Germinal center (tissue), 1 donor: ENCODE measurements at regions not wholly inside any gene's neighbourhood (a gene's known extent, or its start where the extent isn't known, plus 50 kb on each side); places are given as distances from the start of the nearest gene placed in this dataset.
"Not testable (repeated sequence)": the region's sequence is repeated elsewhere in the genome, so short reads cannot be mapped to it uniquely, and the experiment has no call there.

Source experiments
- DNase-seq: peaks from one replicate; pipeline ENCODE4 v3.0.0; 2012; ENCODE audit warnings: mixed read lengths, low spot score

DNA sequence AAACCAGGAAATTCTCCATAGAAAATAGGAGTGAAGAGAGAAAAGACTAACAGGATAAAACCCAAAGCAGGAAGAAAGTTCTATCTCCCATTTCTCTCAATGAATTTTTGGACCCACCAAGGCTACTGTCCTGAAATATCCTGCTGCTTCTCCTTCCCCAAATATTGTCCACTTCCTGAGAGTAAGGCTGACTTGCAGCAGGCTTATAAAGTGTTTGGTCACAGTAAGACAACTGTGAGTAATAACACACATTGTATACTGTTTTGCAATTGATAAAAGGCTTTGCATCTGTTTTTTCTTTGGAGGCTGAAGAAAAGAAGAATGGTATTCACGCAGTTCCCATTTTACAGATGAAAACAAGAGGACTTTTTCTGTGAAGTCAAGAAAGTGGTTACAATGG, 52.8 kb downstream of the FOXD4L6 start:
- DNase-seq = not testable (repeated sequence)

DNA sequence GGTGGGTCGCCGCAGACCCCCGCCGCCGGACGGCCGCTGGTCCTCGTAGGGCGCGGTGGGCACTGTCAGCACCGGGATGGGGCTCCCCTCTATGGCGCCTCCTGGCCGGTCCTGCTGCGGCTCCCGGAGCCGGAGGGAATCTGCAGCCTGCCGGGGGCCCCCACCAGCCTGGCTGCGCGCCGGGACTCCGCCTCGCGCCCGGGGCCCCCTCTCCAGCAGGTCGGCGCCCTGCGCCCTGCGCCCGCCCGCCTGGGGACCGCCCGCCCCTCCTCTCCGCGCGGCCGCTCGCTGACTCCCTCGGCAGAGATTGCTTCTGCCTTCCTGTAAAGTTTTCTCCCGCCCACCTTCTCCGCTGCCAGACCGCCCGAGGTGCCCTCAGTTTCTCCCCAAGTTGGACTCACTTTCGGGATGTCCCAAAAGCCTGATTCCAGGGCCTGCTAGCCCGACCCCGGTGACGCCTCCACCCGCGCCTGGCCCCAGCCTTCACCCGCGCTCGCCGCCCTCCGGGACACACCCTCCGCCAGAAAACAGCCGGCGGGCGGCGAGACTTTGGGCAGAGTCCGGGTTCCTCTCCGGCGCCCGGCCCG, 54.0 kb downstream of the FOXD4L6 start:
- DNase-seq = peak; percentile 14

DNA sequence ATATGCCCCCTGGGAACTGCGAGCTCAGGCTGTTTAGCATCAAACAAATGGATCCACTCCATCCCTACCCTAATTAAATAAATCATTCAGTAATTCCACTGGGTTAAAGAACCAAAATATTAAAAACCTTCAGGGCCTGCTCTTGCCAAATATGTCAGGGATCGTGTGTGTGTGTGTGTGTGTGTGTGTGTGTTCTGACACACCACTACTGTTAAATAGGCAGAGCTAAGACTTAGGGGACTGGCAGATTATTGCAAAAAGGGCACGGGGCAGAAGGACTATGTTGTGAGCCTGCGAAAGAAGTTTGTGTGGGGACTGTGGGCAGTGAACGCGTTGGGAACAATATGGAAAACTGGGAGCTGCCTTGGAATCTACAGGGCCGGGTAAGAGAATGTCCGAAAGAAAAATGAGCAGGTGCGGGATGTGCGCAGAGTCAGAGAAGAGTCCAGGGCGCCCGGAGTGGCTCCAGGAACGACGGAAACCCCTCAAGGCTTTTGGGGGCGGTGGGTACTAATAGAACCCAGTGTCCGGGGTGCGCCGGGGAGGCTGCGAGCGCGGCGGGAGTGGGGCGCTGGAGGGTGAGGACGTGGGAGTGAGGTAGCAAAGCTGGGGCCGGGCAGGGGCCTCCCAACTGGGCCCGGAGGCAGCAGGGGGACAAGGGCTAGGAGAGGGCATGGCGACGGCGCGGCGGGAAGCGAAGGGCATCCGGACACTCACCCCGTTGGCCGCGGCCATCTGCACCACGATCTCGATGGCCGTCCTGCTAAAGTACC, 54.8 kb downstream of the FOXD4L6 start:
- not testable (repeated sequence) for DNase-seq

DNA sequence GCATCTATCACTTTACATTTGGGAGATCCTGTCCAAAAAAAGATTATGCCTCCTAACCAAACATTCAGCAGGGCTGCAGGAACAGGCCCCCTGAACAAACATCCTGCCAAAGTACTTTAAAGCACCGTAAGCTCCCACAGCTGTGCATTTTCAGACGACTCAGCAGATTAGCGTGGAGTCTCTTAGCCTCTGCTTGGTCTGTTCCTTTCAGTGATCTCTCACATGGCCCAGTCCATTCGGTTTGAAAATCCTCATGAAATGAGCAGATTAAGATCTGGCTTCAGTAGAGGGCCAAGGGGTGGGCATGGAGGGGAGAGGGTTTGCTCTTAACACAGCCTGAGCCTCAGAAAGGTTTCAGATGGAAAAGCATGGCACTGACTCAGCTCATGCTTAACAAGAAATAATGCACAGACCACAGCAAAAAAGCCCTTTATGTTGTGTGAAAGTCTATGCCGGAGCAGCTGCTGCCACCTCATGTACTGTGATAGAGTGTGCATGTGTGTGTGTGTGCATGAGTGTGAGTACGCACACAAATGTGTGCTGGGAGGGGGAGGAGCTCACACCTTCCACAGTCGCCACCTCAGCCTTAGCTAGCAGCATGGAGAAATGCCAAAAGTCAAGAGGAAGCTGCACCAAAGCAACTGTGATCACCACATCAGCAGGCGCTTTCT, 64.2 kb downstream of the FOXD4L6 start:
- not testable (repeated sequence) for DNase-seq

DNA sequence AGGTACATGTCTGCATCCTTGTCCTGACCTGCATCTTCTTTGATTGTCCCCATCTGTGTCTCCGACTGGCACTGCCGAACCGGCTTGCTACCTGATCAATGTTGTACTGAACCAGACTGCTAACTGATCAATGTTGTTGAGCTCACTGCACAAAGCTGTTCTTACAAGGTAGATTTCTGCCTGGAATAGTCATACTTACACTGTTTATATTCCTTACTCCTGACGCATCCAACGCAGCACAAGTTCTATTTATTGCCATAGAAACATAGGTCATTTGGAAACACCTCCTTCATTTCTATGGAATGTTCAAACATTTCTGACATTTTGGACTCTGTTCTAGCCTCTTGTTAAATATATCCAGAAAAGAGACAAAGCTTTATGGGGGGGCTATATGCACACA, 65.2 kb downstream of the FOXD4L6 start:
- not testable (repeated sequence) for DNase-seq

DNA sequence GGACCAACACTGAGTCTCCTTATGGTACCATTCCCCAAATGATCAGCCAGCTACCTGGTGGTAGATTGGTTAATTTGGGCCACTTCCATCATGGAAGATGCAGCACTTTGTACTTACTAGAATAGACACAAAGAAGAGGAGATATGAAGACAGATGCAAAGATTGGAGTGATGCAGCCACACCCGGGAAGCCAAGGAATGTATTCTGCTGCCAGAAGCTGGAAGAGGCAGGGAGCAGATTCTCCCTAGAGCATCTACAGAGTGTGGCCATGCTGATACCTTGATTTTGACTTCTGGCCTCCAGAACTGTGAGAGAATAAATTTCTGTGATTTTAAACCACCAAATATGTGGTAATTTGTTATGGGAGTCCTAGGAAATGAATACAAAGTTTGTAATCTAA, 68.9 kb downstream of the FOXD4L6 start:
- not testable (repeated sequence) for DNase-seq

DNA sequence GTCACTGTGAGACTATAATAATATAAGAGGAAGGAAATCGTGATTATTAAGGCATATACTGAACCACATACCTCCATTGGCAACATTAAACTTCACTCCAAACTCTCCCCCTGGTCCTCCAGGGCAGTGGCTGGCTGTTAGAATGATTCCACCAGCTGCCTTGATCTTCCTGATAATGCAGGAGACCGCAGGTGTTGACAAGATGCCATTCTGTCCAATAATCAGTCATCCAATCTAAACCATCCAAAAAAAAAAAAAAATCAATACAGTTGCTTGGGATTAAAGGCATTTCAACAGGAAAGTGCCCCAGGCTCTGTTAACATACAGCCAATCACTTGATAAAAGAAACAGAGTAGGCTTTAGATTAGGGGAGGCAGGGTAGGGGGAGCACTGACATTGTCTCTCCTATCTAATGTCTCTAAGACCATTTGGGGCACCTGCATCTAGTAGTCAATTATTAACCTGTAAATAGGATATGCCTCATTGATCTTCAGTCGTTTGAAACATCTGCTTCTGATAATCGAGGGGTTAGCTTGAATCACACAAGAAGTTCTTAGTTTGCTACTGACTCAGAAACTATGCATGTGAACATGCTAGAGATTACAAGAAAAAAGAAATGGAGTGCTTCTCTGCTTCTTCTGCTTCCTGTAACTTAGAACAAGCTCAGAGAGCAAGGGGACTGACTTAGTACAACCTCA, 74.7 kb downstream of the FOXD4L6 start:
- DNase-seq = not testable (repeated sequence)

DNA sequence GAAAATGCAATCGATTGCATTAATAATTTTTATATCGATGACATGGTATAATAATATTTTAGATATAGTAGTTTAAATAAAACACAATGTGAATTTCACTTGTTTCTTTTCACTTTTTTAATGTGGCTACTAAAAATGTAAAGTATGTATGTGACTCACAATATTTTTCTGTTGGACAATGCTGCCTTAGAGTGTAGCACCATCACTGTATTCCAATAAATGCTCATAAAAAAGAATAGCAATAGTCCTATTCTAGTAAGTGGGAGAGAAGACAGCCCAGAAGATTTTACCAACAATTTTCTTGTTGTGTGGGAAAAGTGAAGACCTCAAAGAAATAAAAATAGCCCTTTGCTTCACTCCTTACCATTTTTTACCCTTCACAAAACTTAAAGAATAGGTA, 79.8 kb downstream of the FOXD4L6 start:
- not testable (repeated sequence) for DNase-seq

DNA sequence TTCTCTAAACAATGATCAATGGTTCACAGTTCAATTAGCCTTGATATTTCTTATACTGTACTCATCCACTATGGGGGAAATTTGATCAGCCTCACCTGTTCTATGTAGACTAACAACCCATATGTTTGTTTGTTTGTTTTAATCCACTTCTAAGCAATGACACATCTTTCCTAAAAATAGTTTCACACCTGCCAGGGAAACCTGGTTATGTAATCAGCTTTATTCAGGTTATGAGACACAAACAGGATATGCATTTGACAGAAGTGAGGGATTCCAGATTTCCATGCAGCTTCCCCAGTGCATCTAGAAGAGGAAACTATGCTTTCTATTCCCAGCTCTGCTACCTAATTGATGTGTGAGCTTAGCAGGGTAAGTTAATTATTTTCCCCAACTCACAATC, 80.7 kb downstream of the FOXD4L6 start:
- not testable (repeated sequence) for DNase-seq

DNA sequence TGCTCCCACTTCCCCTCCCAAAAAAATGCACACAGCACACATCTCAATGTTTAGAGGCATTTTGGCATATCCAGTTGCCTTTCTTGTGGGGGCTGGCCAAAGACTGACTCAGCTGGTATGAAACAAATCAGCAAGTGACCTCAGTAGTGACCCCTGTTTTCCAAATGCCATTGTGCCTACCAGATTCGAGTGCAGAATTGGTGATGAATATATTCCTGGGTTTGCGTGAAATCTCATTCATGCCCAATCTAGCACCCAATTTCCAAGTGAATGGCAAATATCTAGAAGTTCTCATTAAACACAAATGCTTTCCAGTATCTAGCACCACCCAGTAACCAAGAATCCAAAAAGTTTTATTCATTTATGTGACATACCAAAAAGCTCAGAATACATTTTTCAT, 83.6 kb downstream of the FOXD4L6 start:
- not testable (repeated sequence) for DNase-seq

DNA sequence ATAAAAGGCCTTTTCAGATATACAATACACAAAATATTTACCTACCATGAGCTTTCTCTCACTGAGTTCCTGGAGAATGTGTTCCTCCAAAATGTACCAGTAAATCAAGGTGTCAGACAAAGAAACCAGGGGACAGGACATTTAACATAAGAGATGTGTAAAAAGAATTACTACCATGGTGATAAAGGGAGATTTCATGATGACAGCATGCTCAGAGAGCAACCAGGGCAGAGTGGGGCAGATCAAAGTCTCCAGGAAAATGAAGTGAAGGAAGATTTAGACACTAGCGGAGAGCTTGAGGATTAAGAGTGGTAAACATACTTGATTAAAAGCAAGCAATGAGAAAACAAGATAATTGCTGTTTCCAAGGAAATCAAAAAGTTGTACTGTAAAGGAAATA, 85.0 kb downstream of the FOXD4L6 start:
- not testable (repeated sequence) for DNase-seq

DNA sequence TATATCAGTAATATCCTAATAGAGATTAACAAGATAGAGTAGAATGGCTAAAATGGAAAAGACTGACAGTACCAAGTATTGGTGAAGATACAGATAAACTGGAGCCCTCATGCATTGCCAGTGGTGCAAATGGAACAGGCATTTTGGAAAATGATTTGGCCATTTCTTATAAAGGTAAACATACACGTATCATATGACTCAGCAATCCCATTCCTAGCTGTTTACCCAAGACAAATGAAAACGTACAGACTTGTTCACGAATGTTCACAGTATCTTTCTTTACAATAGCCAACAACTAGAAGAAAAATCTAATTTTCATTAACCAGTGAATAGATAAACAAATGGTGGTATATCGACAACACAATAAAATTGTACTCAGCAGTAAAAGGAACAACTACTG, 86.4 kb downstream of the FOXD4L6 start:
- not testable (repeated sequence) for DNase-seq

DNA sequence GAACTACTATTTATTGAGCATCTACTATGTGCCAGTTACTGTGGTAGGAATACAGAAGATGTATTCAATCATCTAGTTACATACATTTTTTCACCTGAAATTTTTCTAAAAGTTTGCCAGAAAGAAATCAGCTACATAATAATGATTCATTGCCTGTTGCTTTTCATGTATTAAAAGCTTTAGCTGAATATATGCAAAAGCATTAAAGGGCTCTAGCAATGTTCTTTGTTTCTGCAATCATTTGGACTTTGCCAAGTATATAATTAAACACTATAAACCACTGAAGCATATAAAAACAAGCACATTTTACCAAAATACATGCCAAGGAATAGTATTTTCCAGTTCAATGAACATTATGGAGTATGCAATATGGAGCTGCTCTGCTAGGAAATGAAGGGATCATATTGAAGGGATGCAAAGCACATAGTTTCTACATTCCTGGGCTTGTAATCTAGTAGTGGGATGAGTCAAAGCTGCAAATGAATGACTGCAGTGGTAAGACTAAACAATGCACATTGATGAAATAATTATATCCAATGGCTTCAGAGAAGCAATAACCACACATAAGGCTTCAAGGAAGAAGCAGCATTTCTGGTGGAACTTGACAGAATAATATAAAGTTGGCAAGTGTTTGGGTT, 87.7 kb downstream of the FOXD4L6 start:
- not testable (repeated sequence) for DNase-seq

DNA sequence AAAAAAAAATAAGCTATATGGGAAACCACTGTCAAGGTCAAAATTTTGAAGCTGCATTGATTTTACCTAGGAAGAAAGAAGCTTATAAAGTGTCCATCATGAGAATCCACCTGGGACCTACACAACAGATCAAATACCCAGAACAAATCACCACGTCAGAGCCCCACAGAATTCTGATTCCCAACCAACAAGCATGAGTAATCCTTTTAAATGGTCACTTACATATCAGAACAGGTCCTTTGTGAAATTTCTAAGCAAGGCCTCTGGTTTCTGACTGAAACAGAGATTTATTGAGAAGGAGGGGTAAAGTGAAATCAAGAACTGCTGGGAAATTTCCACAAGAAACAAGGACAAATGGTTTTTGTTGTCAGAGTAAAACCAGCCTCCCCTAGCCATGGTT, 93.2 kb downstream of the FOXD4L6 start:
- DNase-seq = not testable (repeated sequence)

DNA sequence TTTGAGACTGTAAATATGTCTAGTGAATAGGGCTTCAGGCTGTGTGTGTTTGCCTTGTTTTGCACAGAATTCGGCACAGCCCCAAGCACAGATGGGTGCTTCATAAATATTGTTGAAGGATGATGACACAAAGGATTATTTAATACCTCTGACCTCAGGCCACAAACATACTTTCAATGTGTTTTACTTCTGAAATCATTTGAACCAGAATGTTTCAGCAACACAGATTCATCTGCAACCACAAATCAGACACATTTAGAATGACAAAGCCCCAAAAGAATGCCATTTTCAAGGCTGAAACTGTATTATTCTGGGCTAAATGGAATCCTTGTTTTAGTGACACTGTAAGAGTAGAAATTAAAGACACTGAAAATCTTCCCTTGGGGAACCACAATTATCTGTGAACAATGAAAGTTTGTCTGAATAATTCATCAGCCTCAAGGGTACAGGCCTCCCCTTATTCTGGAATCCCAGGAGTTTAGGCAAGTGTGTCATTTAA, 93.7 kb downstream of the FOXD4L6 start:
- DNase-seq = not testable (repeated sequence)

DNA sequence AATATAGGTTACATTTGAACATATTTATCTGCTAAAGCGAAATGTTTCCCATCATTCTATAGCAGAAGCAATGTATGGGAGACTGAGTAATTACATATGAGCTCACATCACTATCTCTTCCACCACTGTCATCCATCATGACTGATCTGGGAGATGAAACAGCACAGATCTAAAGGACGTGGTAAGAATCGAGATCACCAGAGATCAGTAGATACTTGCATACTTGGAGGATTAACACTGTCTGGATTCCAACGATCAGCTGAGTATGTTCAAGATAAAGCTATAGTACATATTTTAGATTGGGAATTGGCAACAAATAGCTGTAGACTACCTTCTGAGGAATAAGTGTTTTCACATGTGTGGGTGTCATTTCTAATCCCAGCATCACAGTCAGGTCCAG, 94.6 kb downstream of the FOXD4L6 start:
- DNase-seq = not testable (repeated sequence)

DNA sequence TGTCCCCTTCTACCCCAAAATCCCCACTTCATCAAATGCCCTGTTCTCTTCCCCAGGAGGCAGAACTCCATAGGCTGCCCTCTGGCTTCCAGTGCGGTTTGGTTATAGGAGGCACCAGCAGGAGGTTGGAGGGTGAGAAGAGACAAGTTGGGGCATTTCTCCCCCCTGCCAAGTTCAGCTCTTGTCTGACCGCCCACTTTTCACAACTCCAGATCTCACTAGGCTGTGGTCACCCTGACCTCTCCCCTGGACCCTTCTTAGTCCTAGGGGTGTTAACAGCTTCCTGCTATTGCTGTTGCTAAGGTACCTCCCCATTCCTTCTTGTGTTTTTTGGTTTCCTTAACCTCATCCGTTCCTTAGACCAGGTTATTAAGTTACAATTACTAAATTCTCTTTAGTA, 95.1 kb downstream of the FOXD4L6 start:
- DNase-seq = not testable (repeated sequence)

DNA sequence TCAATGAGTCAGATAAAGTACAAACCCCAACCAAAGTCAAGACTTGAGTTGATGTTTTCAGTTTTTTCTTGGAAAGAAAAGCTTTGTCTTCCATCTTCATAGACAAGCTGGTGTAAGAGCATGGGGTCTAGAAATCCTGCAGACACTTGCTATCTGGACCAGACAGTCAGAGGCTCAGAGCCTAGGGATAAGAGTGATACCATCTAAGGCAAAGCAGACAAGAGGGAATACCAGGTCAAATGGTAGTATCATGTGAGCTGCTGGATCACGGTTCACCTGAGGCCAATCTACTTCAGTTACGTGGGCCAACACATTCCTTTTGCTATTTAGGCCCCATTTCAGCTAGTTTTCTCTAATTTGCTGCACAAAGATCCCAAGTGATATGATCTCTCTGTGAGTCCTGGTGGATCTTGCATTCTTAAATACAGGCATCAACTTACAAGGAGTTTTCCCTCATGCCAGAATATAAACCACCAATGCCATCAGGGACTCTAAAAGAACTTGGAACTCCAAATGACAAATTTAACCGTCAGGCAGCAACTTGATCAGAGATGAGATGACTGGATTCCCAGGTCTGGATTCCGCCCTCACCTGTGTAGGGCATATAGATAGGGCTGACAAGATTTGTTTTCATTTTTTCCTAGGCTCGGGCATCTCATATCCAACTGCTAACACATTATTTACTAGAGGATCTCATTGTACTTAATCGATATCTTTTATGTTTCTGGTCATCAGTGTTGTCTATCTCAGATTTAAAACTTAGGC, 101.4 kb downstream of the FOXD4L6 start:
- DNase-seq = not testable (repeated sequence)

DNA sequence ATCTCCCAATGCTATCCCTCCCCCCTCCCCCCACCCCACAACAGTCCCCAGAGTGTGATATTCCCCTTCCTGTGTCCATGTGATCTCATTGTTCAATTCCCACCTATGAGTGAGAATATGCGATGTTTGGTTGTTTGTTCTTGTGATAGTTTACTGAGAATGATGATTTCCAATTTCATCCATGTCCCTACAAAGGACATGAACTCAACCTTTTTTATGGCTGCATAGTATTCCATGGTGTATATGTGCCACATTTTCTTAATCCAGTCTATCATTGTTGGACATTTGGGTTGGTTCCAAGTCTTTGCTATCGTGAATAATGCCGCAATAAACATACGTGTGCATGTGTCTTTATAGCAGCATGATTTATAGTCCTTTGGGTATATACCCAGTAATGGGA, 106.1 kb downstream of the FOXD4L6 start:
- DNase-seq = not testable (repeated sequence)

DNA sequence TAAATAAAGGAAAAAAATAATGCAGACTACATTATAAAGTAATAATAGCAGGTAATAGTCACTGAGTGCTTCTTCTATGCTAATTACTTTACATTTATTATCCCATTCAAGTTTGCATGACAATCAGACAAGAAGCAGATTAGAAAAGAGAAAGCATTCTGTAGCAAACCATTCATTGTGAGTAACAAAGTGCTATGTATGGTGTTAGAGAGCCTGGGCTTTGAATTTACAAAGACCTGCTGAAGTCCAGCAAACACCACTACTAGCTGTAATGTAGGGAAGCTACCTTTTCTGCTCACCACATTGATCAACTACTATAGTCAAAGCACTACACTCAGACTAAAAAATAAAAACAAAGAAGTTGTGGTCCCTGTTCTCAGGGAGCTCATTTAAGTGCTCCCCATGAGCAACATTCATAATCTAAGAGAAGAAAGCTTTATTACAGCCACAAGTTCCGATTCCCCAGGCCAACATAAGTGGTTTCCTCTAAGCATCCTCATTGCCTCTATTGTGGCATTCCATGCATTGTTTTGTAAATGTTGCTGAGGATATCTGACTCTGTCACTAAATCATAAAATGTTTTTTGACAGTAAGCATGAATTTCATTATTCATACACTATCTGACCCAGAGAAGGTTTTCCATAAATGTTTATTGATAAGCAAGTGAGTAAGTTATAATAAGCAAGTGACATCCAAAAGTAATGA, 108.5 kb downstream of the FOXD4L6 start:
- not testable (repeated sequence) for DNase-seq
